NCI-H1417 (cell line): ENCODE measurements at regions not wholly inside any gene's neighbourhood (a gene's known extent, or its start where the extent isn't known, plus 50 kb on each side); places are given as distances from the start of the nearest gene placed in this dataset.
"Not testable (repeated sequence)": the region's sequence is repeated elsewhere in the genome, so short reads cannot be mapped to it uniquely, and the experiment has no call there.

Experiments used
- DNase-seq, 3 experiments: peaks; one replicate each; lab custom pipeline; 2025; lab: John Stamatoyannopoulos, UW

GRCh38 chr13:90591260-90591926 lies 756.1 kb upstream of the MIR17HG start:
- DNase-seq: no peak

- DNase-seq: no peak
Observed at GRCh38 chr13:90591927-90592268, 755.6 kb upstream of the MIR17HG start.

DNA sequence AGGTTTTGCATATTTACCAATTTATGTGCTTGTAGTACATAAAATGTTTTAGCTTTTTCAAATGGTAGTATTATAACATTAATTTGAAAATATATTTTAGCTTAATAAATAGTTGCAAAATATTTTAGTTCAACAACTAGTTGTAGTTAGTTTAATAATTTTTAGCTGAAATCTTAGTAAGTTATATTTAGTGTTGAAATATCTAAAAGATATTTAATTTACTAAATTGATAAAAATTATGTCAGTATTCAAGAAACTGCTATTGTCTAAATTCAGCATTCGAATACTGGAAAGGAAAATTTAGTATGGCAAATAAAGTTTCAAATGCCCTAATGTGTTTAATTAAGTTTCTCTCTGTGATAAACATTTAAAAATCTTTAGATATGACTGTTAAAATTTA lies 754.5 kb upstream of the MIR17HG start:
- DNase-seq: no peak

DNA sequence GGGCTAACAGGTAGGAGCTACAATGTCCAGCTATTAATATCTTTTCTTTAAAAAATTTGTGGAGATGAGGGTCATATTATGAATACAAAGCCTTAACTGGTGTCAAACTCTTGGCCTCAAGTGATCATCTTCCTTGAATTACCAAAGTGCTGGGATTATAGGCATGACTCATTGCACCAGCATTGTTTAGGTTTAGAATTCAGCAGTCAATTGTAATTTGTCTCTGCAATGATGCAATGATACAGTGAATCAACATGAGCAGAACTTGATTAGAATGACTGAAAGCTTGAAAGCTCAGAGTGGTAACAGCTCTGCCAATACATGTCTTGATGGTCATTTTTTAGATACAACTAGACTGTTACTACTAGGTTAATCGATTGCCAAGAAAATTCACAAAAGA lies 752.8 kb upstream of the MIR17HG start:
- no peak for DNase-seq

GRCh38 chr13:90605664-90606063 lies 741.8 kb upstream of the MIR17HG start:
- DNase-seq: peak in 1 of 3 experiments; percentile 23

DNA sequence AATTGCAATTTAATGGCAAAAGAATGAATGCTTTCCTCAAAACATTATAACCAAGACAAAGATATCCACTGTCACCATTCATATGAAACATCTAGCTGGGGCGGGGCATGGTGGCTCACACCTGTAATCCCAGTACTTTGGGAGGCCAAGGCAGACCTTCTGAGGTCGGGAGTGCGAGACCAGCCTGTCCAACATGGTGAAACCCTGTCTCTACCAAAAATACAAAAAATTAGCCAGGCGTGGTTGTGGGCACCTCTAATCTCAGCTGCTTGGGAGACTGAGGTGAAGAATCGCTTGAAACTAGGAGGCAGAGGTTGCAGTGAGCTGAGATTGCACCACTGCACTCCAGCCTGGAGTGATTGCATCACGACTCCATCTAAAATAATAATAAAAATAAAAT lies 740.6 kb upstream of the MIR17HG start:
- DNase-seq: not testable (repeated sequence)

DNA sequence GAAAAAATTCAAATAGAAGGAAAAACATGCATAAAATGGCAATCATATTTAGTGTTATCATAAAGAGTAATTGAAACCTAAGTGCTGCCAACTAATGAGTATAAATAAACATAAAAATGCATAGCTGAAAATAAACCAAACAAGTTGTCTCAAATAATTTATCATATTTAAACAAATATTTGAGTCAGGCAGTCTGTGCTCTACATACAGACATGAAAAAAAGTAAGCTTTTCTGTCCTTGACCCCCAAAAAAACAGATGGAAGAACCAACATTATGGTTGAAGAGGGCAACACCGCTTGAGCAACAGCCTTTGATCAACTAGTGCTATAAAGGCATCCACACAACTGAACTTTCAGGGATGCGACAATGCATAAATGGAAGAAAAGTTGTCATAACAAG lies 735.1 kb upstream of the MIR17HG start:
- DNase-seq: no peak

- DNase-seq: no peak
Observed at GRCh38 chr13:90613076-90613795, 734.3 kb upstream of the MIR17HG start.

DNA sequence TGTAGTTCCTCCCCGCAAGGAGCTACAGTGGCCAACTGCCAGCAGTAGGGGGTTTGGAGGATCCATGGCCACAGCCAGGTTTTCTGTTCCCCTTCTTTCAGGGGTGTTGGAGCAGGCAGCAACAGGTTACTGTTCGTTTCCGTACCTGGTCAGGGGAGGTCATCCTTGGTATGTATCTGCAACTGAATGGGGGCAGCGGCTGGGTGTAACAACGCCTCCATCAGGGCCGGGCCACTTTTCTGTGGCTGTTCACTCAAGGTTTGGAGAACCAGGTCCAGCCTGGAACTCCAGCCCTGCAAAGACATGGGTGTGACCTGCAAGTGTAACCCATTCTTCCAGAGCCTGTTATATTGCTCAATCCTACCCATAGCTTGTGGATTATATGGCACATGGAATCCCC lies 732.3 kb upstream of the MIR17HG start:
- no peak for DNase-seq

GRCh38 chr13:90615767-90616166 lies 731.7 kb upstream of the MIR17HG start:
- no peak for DNase-seq

DNA sequence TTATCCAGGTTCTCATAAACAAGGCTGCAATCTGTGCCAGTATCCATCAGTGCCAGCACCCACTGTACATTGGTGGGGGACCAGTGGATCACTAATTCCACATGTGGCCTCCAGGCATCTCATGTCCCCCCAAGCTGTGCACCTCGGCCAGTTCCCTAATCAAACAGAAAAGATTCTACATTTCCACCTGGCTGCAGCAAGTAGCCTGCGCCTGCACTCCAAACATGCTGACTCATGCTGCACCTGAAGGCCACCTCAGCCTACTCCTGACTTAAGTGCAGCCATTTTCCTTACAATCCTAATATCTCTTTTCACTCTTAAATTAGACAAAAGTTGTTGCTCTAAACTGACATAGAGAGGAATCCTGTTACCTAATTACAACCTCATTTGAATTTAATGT lies 729.4 kb upstream of the MIR17HG start:
- no peak for DNase-seq

DNA sequence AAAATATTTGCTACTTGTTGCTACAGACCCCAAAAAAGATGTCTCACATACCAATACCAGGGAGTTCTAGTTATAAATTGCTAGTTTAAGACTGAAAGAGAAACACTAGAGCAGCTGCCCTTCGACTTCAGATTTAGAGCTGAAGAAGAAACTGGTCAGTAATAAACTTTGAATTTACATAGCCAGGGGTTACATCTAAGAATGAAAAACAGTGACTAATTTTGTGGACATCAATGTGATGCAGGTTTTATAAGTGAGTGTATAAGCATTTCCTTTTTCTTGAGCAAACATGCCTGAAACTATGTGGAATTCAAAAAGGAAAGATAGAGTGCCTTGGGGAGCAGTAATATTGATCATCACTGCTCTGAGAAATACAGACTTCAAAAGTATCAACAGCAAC lies 724.9 kb upstream of the MIR17HG start:
- DNase-seq: no peak

DNA sequence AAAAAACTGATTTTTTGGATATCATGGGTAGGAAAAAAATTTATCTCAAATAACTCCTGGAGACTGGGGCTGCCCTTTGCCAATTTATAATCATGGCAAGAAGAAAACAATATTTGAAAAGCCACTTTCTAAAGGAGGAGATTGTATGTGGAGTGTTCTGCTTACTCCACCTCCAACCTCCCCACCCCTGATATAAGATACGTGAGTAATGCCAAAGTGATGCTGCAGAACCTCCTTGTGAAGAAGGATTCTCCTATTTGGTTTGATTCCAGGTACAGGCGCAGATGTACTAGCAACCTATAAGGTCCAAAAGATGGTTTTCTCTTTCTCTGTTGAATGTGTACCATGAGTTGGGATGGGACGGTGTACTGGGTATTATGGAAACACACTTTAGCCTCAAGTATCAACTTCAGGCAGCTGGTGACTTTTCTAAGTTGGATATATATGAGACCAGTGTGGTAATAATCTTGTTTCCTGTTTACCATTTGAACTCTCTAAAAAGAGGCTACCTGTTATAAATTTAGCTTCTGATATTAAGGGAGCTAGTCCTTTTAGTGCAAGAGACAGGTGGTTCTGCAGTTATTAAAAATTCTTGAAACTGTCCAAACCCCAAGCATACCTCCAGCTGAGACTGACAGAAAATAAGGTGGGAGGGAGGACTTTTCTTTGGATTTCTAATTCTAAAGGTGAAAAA lies 724.0 kb upstream of the MIR17HG start:
- no peak for DNase-seq

DNA sequence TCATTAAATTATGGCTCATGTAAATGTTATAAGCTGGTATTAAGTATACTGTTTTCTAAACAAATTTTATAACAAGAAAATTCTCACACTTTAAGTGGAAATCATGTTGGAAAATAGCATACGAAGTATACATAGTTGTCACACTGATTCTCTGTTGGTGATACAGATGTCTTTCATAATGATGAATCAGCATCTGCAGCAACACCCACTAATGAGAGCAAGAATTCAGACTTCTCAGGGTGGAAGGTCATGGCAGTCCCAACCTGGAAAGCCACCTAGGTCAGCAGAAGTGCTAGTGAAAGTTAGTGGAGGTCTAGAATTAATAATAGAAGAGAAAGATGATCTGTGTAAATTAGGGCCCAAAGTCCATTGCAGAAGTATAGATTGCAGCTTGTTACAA lies 719.7 kb upstream of the MIR17HG start:
- no peak for DNase-seq

GRCh38 chr13:90628471-90628870 lies 719.0 kb upstream of the MIR17HG start:
- DNase-seq: no peak

DNA sequence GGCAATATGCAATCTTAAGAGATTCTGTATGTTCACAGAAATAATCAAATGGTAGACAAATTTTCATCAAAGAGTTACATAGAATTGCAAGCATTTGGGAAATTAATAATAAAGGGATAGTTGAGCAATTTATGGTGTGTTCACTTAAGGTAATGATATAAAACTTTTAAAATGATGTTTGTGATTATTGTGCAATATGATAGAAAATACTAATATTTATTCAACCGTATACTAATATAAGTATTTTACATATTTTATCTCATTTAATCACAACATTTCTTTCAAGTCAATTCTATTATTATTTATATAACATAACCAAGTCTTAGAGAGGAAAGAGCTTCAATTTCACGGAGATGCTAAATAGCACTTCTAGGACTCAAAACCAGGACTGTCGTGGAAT lies 716.8 kb upstream of the MIR17HG start:
- DNase-seq: no peak

- no peak for DNase-seq
Observed at GRCh38 chr13:90632184-90632583, 715.3 kb upstream of the MIR17HG start.

DNA sequence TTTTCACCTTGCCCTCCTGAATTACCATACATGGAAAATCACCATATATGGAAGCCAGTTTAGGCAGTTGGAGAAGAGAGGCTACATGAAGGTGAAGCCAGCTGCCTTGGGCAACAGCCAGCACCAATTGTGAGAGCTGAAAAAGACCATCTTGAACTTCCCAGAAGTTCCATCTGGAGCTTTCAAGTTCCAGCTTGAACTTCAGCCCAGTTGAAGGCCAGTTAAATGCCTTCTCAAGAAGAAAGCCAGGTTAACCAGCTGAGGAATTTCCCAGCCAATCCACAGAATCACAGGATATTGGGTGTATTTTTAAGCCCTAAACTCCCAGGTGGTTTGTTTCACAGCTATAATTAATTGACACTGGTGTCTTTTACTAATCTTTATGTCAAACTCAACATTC lies 713.6 kb upstream of the MIR17HG start:
- no peak for DNase-seq

GRCh38 chr13:90640976-90641375 lies 706.5 kb upstream of the MIR17HG start:
- DNase-seq: no peak

DNA sequence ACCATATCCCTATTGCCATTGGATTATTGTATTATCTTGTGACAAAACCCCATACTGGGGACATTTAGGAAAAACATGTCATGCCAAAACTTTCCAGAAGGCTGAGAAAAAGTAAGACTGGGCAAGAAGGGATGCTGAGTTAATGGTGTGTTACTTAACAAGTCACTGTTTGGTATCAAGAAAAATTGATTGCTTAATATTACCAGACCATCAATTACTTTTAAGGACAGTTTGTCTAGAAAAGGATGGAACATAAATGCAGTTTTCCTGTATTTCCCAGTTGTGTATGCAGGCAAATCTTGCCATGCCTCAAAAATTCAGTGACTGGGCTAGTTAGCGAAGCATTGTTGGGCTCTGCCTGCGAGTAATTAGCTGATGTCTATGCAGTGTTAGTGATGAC lies 705.6 kb upstream of the MIR17HG start:
- no peak for DNase-seq

- DNase-seq: no peak
Observed at GRCh38 chr13:90645582-90645981, 701.9 kb upstream of the MIR17HG start.

DNA sequence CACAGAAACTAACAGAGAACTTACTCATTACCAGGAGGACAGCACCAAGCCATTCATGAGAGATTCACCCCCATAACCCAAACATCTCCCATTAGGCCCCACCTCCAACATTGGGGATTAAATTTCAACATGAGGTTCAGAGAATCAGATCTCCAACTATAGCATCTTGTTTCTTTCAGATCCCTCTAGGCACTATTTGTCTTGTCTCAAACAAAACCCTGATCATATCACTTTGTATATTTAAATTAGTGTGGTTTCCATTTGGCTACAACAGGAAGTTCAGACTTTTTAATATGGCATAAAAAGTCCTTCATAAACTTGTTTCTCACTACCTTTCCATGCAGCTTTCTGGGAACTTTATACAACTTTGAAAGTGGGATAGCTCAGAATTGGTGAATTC lies 699.0 kb upstream of the MIR17HG start:
- no peak for DNase-seq

- DNase-seq: no peak
Observed at GRCh38 chr13:90652036-90652435, 695.5 kb upstream of the MIR17HG start.
